ENCODE measurements at regions not wholly inside any gene's neighbourhood (a gene's known extent, or its start where the extent isn't known, plus 50 kb on each side); places are given as distances from the start of the nearest gene placed in this dataset.

DNA sequence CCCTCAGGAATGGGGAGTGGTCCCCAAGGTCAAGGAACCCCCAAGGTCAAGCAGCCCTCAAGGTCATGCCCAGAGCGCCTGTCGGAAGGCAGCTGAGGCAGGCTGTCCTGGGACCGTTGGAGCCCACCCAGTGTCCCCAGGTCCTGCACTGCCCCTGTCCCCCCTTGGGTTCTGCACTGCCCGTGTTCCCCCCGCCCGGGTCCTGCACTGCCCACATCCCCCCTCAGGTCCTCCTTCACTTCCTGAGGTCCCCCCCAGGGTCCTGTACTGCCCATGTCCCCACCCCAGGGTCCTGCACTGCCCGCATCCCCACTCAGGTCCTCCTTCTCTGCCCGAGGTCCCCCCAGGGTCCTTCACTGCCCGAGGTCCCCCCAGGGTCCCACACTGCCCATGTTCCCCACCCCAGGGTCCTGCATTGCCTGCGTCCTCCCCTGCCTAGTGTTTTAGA lies 1073.0 kb downstream of the BRD1 start:
- DNase-seq, result no peak

DNA sequence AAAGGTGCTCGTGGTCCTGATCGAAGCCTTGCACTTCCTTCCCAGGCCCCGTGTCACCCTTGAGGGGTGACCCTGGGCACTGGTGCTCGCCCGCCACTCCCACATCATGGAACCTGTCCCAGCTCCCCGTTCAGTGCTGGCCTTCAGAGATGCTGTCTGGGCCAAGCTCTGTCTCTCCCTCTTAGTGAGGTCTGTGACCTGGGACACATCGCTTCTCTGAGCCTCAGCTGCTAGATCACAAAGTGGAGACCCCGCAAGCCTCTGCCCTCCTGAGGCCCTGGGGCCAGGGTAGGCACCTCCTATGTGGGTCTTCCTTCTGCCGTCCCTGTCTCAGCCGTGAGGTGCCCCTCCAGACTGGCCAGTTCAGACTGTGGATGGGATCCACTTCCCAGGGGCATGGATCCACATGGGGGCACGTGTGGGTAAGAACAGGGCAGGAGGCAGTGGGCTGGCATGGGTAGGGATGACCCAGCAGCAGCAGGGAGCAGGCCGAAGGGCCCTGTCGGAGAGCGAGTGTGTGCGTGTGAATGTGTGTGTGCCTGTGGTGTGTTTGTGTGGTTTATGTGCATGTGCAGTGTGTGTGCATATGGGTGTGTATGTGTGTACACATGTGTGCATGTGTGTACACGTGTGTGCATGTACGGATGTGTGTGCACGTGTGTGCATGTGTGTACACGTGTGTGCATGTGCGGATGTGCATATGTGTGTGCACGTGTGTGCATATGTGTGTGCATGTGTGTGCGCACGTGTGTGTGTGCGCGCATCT lies 1073.7 kb downstream of the BRD1 start:
- DNase-seq, result no peak

DNA sequence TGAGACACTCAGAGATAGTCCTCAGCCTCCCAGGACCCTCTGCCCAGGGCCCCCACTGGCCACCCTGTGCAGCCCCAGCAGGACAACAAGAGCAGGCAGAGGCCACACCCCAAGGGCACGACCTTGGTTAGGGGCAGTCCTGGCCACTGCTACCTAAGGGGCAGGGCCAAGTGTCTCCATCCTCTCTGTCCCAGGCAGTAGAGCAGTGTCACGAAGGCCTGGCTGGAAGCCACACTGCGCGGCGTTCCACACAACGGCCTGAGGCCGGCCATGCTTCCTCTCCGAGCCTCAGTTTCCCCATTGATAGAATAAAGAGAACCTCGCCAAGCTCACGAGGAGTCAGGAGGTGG lies 1074.3 kb downstream of the BRD1 start:
- no peak for DNase-seq

DNA sequence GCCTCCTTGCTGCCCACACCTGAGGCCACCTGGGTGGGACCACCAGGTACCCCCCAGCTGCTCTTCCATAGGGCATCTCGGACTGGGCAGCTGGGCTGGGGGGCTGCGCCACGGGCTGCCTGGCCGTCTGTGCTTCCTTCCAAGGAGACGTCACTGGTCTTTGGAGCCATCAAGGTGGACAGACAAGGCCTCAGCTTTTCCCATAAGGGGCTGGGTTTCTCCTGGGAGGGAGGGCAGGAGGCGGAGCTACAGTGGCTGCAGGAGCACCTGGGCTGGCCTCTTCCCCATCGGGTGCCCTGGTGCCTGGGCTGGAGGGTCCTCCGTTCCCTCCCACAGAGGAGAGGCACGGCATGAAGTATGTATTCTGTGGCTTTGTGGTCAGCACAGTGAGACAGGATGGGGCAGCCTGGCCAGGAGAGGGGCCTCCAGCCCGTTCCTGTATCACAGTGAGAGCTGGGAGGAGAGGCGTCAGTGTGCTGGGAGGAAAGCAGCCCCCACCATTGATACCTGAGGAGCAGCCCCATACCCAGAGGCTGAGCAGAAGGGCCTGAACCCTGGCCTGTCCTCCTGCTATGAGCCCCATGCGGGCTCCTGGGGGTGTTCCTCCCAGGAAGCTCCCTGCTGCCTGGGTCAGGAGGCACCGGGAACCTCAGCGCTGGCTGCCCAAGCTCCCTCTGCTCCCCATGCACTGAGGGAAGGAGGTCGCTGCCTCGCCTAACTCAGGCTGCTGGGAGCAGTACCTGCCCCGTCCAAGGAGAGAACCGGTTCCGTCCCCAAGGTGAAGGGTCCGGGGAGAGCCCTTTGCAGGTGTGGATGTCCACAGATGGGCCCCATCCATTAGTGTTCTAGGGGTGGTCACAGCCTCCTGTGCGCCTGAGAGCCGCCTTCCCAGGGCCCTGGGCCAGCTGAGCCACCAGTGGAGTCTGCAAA lies 1075.0 kb downstream of the BRD1 start:
- no peak for DNase-seq

DNA sequence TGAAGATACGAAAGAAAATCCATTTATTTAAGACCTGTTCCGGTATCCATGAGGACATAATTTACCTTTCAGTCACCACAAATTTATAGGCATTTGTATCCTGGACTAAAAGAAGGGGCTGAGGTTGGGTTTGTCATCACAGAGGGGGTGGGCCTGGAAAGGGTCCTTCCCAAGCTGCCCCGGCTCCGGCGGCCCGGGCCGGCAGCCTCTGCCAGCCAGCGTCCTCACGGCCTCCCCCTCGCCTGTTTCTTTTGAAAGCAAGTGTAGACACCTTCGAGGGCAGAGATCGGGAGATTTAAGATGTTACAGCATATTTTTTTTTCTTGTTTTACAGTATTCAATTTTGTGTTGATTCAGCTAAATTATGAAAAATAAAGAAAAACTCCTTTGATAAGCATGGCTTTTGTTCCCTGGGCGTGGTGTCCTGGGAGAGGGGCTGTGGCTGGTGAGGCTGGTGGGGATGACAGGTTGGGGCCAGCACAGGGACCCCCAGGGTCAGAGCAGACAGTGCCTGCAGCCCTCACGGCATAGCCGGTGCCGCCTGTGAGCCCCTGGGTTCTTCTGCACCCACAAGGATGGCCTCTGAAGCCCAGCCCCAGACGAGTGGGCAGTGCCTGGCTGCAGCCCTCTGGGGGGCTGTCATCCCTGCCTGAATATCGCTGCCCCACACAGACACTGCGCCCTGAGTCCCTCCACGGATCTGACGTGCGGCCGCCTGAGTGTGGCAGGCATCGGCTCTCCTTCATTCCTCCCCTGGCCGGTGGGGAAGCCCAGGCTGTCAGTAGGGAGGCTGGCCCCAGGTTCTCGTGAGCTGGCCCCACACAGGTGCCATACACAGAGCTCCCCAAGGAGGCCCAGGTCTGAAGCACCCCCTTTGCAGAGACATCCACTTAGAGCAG lies 1075.9 kb downstream of the BRD1 start:
- no peak for DNase-seq

DNA sequence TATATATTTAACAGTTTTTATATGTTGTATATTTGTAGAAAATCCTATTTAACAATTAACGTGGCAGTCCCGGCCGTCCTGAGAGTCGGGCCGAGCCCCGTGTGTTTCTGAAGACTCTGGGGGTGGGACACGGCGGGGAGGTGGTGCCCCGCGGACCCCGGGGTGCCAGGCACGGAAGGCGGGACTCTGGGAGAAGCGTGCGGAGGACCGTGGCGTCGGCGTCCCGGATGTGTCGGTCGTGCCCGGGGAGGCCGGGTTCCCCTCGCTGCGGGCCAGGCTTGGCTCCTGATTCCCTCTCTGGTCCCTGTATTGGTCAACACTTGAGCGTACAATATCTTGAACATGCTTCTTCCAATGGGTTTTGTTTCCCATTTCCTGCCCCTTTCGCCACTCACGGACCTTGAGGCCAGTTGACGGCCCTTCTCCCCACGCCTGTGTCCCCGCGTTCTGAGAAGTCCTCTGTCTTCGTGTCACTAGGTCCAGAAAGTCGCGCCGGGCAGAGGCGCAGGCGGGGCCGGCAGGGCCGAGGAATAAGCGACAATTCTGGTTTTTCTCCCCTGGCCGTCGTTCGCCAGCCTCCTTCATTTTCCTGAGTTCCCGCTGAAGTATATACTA lies 1076.7 kb downstream of the BRD1 start:
- DNase-seq, result no peak

DNA sequence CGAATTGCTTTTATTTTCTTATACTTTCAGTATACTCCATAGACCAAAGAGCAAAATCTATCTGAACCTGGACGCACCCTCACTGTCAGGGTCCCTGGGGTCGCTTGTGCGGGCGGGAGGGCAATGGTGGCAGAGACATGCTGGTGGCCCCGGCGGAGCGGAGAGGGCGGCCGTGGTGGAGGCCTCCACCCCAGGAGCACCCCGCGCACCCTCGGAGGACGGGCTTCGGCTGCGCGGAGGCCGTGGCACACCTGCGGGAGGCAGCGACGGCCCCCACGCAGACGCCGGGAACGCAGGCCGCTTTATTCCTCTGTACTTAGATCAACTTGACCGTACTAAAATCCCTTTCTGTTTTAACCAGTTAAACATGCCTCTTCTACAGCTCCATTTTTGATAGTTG lies 1077.4 kb downstream of the BRD1 start:
- DNase-seq, result no peak

DNA sequence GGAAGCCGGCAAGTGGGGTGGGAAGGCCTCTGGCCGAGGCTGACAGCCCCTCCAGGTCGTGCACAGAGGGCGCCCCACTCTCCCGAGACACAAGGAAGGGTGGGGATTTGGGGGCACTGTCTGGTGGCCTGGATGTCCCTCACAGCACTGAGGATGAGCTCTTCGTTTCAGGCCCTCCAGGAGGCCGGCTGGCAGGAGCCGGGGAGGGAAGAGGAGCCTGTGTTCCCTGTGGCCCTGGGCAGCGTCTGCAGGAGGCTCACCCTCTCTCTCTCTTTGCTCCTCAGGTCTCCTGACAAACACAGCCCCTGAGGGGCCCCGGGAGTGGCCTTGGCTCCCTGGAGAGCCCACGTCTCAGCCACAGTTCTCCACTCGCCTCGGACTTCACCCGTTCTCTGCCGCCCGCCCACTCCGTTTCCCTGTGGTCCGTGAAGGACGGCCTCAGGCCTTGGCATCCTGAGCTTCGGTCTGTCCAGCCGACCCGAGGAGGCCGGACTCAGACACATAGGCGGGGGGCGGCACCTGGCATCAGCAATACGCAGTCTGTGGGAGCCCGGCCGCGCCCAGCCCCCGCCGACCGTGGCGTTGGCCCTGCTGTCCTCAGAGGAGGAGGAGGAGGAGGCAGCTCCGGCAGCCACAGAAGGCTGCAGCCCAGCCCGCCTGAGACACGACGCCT lies 1078.0 kb downstream of the BRD1 start:
- DNase-seq, result no peak

DNA sequence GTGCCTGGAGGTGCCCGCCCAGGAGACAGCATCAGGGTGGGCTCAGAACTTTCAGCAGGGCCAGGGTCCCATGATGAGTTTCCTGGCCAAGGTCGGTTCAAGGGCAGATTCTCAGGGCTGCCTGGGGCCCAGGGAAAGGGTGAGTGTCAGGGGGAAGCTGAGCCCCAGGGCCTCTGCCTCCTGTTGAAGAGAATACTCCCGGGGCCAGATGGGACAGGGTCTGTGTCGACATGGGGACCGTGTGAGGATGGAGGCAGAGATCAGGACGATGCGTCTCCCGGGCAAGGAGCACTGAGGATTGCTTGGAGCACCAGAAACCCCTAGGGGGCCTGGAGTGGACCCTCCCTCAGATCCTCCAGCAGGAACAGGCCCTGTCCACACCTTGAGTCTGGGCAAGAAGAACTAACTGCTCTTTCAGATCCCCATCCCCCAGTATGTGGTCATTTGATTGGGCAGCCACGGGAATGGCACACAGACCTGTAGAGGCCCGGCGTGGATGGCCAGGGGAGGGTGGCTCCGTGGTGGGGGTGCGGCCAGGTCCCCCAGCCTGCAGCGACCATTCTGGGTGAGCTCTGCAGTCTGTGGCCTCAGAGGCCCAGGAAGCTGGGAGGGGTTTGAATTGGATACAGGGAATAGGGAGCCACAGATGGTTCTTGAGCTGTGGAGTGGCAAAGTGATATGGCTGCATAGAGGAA lies 1078.7 kb downstream of the BRD1 start:
- no peak for DNase-seq

DNA sequence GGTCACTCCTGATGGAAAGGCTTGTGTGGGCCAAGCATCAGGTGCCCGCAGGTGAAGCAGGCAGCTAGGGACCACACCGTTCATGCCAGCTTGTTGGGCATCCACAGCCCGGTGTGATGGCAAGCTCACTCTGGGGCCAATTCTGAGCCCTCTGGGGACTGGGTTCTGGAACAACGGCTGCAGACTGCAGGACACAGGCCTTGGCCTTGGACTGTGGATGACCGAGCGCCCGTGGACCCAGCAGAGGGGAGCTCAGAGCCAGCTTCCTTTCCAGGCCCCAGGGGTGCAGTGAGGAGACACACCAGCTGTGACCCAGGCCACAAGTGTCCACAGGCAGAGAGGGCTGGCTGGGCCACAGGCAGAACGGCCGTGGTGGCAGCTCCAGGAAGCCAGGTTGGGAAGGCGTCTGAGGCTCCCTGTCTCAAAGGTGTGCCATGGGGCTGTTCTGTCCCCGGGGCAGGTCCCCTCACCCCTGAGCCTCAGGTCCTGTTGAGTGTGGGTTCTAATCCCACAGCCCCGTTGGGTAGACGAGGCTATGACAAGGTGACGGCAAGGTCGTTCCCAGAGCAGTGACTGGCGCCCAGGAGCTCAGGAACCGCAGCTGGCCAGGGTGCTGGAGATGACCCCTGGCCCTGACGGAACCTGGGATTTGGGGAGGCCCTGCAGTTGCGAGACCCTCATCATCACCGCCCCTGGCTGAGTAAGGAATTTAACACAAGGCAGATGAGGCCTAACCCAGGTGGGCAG lies 1079.4 kb downstream of the BRD1 start:
- DNase-seq, result no peak

DNA sequence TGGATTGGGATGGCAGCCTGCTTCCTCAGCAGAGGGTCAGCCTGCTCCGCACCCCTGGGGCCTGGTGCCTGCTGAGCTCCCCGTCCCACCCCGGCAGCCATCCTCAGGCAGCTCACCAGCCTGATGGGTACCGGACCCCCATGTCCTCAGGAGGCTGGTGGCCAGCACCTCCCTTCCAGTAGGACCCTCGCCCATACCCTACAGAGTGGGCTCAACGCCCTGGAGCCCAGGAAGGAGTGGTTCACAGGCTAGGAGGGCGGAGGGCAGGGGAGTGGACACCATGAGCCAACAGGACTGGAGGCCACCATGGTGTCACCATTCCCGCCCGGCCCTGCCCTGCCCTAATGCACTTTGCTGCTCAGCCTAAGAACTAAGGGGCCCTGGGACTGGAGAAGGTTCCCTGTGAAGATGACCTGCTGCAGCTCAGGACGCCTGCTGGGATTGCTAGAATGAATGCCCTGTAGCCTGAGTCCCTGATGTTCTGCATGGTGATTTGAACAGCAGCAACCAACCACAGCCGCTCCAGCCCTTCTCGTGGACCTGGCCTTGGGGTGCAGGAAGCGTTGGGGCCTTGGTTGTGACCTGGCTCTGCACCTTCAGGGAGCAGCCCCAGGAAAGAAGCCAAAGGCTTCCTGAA lies 1080.8 kb downstream of the BRD1 start:
- DNase-seq, result no peak

DNA sequence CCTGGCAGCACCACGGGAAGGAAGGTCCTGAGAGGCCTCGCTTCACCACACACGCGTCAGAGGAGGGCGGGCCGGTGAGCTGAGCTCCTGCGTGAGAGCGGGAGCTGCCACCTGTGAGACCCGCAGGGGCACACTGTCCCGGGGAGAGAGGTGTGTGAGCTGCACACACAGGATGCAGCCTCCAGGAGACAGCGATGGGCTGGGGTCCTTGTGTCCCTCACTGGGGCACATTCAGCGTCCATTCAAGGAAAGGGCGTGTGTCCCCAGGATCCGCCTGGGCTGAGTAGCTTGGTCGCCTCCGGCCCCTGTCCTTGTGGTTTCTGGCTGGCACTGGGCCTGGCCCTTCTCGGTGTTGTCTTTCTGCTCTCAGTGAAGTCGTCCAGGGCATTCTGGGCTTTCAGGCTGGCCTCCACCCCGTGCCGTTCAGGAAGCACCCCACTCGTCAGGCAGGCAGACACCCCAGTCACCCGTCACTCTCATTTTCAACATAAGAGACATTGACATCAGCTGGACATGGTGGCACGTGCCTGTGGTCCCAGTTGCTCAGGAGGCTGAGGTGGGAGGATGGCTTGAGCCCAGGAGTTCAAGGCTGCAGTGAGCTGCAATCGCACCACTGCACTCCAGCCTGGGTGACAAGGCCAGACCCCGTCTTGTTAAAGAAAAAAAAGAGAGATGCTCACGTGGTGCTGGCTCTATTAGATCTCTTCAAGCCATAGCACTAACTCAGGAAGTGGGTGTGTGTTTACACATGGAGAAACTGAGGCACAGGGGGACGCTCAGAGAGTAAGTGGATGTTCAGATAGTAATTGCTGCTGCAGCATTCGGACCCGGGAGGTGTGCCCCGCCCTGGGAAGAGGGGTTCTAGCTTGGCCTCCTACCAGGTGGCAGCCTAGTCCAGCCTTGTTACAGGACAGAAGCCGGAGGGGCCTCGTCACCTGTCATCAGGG lies 1081.6 kb downstream of the BRD1 start:
- no peak for DNase-seq

DNA sequence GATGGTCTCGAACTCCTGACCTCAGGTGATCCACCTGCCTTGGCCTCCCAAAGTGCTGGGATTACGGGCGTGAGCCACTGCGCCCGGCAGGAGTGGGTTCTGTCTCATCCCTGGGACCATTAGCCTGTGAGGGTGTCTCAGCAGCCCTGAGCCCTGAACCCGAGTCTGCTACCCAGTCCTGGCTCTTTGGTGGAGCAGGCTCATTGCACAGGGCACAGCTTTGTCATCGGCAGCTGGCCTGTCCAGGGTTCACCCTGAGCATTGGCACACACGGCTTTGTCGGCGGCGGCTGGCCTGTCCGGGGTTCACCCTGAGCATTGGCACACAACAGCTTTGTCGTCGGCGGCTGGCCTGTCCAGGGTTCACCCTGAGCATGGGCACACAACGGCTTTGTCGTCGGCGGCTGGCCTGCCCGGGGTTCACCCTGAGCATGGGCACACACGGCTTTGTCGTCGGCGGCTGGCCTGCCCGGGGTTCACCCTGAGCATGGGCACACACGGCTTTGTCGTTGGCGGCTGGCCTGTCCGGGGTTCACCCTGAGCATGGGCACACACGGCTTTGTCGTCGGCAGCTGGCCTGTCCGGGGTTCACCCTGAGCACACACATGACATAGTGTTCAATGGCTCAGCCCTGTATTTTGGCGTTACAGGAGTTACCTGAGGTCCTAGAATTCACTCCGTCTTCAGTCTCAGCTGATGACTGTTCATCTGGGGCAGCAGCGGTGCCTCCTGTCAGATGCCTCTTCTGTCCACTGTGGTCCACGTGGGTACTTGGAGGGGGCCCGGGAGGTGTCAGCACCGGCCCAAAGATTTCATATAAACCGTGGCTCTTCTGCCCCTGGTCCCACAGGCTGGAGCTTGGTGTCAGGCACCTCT lies 1082.5 kb downstream of the BRD1 start:
- DNase-seq, result no peak

DNA sequence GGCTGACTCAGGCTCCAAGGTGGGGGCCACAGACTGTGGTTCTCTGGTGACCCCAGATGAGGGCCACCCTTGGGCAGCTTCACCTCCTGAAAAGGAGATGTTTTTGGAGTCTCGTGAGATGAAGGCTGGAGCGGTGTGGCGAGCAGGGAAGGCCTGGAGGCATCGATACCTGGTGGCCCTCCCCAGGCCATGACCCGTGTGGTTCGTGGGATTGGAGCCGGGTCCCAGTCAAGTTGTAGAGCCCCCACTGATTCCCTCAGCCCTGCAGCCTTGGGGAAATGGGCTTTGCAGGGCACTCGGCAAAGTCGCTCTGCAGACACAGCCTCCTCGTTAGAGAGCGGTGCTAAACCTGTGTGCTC lies 1083.4 kb downstream of the BRD1 start:
- DNase-seq, result no peak

DNA sequence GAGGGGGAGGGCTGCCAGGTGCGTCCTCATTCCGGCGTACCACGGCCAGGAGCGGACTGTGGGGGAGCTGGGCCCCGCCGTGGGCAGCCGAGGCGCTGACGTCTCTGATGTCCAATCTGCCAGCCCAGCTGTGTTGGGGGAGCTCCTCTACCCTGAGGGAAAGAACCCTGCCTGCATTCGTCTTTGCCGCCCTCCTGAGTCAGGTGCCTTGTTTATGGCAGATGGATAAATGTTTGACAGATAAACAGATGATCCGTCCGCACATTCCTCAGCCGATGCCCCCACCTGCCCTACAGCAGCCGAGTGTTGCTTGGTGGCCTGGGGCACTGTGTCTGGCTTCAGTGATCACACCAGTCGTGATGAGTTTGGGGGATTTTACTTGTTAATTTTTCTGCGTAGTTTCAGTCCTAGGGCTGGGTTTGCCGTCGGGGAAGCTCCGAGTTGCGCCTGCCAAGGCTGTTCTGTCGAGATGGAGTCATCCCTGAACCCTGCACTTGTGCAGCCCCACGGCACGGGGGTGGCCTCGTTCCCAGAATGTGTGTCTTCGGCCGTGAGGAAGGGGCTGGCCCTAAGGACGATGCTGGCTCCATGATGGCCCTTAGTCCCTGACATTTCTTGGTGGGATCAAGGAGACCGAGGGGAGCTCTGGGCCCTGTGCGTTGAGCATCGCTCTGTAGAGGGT lies 1083.9 kb downstream of the BRD1 start:
- DNase-seq, result no peak

DNA sequence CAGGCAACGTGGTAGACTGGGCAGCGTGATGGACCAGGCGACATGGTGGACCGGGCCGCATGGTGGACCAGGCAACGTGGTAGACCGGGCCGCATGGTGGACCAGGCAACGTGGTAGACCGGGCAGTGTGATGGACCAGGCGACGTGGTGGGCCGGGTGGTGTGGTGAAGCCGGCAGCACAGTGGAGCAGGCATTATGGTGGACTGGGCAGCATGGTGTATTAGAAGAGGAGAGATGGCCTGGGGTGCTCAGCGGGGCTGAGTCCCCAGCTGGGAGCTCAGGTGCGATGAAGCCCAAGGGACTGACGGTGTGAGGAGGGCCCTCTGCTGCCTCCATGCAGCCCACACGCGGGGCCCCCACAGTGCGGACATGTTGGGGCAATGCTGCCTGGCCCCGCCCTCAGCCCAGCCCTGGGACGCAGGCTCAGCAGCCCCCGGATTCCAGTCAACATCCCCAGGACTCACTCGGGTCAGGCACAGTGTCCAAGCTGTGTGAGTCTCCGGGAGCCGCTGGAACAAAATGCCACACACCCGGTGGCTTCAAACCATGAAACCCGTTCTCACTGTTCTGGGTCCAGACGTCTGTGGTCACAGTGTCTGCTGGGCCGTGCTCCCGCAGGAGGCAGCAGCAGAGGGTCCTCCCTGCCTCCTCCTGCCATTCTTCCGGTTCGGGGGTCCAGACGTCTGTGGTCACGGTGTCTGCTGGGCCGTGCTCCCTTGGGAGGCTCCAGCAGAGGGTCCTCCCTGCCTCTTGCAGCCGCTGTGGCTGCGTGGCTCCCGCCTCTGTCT lies 1084.9 kb downstream of the BRD1 start:
- DNase-seq, result no peak

DNA sequence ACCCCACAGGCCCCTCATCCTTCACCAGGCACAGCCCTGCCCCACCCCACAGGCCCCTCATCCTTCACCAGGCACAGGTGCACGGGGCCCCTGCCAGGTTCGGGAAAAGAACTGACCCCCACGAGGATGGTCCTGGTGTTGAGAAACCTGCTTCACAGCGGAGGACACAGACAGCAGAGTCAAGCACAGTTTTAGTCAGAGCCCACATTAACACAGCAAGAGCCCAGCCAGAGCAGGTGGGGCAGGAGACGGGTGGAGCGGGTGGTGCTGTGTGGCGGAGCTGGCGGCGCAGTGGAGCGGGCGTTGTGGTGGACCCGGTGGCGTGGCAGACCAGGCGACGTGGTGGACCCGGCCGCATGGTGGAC lies 1085.5 kb downstream of the BRD1 start:
- DNase-seq, result no peak
